ENCODE measurements at regions not wholly inside any gene's neighbourhood (a gene's known extent, or its start where the extent isn't known, plus 50 kb on each side); places are given as distances from the start of the nearest gene placed in this dataset.

DNA sequence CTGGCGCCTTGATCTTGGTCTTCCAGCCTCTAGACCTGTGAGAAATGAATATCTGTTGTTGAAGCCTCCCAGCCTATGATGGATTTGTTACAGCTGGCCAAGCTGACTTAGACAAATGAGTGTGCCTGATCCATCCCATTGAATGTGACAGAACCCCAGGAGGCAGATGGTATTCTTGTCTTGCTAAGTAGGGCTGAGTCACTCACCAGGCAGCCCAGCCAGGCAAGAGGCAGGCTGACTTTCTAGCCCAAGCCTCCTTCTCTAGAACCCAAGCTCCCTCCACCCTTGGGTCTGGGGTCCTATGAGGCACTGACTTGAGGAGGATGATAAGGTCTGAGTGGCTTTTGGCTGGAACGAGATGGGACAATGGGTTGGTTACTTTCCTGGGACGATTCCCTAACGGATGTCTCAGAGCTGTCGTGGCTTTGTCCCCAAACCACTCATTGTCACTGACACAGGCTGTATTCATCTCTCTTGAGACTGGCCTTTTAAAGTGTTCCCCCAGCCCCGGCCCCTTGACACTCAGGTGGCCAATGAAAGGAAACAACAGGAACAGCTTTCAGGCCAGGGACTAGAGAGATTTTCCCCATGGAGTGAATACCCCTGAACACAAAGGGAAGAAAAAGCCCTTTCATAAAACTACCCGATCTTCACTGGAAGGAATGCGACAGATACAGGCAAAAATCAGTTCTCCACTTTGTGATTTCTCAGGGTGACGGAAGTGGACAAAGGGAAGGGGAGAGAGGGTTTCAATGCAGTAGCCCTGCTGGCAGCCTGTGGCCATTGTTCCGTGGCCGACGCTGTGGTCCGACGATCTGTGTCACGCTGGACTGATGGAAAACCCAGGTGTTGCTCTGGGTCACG is 264.2 kb downstream of the AACS start:
- TF ChIP-seq, protein P1, sequence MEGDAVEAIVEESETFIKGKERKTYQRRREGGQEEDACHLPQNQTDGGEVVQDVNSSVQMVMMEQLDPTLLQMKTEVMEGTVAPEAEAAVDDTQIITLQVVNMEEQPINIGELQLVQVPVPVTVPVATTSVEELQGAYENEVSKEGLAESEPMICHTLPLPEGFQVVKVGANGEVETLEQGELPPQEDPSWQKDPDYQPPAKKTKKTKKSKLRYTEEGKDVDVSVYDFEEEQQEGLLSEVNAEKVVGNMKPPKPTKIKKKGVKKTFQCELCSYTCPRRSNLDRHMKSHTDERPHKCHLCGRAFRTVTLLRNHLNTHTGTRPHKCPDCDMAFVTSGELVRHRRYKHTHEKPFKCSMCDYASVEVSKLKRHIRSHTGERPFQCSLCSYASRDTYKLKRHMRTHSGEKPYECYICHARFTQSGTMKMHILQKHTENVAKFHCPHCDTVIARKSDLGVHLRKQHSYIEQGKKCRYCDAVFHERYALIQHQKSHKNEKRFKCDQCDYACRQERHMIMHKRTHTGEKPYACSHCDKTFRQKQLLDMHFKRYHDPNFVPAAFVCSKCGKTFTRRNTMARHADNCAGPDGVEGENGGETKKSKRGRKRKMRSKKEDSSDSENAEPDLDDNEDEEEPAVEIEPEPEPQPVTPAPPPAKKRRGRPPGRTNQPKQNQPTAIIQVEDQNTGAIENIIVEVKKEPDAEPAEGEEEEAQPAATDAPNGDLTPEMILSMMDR (IDR thresholded peaks at IDR 0.05; ENCODE audit: low read length, missing control alignments) = no peak
- DNase-seq (ENCODE audit: low read depth) = no peak
- no peak overlapping the region for H3K4me3 ChIP-seq (replicated peaks; ENCODE audit: low read depth, low read length)

DNA sequence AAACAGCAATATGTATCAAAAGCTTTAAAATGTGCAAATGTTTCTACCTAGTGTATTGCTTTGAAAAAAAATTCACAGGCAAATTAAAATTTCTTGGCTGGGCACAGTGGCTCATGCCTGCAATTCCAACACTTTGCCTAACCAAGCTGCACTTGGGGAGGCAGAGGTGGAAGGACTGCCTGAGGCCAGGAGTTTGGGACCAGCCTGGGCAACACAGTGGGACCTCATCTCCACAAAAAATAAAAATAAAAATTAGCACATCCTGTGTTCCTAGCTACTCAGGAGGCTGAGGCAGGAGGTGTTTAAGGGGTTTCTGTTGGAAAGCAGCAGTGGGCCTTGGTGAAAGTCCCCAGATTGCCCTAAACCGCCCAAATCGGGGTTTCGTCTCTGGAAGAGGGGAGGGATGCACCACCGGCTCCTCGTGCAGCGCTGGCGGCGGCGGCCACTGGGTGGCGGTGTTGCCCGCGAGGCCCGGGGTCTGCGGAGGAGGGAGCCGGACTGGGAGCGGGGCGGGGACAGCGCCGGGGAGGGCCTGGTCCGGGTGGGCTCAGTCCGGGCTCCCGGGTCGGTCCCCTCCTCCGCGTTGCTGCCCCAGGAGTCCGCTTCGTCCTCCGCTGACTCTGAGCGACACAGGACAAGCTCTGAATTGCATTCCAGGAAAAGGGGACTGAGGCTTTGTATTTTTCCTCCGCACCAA is 265.6 kb downstream of the AACS start:
- peak overlapping the region; percentile 48 for H3K4me3 ChIP-seq (replicated peaks; ENCODE audit: low read depth, low read length)
- TF ChIP-seq, protein P1 (IDR thresholded peaks at IDR 0.05; ENCODE audit: low read length, missing control alignments) = peak; percentile 56
- peak; percentile 20 for DNase-seq (ENCODE audit: low read depth)

DNA sequence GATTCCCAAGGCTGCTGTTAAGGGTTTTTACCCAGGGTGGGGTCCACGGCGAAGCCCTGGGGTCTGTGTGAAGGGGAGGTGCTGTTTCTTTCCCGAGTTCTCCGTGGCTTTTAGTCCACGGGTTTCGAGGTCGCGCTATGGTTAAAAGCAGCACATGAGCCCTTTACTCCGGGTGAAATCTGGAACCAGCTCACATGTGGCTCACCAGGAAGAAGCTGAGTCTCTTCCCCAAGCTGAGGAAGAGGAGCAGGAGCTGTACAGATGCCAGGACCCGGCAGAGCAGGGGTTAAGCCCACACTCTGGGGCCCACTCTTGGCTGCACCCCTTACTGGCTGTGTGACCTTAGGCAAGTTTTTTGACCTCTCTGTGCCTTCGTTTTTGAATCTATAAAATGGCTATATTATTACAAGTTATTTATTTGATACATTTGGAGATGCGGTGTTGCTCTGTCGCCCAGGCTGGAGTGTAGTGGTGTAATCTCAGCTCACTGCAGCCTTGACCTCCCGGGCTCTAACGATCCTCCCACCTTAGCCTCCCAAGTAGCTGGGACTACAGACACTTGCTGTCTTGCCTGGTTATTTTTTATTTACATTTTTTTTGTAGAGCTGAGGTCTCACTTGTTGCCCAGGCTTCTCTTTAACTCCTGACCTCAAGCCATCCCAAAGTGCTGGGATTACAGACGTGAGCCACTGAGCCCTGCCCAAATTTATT is 266.3 kb downstream of the AACS start:
- DNase-seq (ENCODE audit: low read depth) = no peak
- H3K4me3 ChIP-seq (replicated peaks; ENCODE audit: low read depth, low read length) = peak overlapping the region; percentile 48
- TF ChIP-seq, protein P1 (IDR thresholded peaks at IDR 0.05; ENCODE audit: low read length, missing control alignments) = no peak

DNA sequence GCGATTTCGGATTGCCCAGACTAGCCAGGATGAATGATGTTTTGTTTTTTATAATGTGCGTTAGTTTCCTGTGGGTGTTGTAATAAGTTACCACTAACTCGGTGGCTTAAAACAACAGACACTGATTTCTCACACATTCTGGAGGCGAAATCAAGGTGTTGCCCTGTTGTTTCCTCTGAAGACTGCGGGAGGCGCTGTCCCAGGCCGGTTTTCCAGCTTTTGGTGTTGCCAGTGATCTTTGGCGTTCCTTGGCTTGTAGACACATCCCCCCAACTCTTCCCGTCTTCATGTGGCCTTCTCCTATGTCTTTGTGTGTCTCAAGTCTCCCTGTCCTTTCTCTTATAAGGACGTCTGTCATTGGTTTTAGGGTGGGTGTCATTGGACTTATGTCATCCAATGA is 267.7 kb downstream of the AACS start:
- DNase-seq (ENCODE audit: low read depth) = no peak
- TF ChIP-seq, protein P1 (IDR thresholded peaks at IDR 0.05; ENCODE audit: low read length, missing control alignments) = no peak
- no peak overlapping the region for H3K4me3 ChIP-seq (replicated peaks; ENCODE audit: low read depth, low read length)

DNA sequence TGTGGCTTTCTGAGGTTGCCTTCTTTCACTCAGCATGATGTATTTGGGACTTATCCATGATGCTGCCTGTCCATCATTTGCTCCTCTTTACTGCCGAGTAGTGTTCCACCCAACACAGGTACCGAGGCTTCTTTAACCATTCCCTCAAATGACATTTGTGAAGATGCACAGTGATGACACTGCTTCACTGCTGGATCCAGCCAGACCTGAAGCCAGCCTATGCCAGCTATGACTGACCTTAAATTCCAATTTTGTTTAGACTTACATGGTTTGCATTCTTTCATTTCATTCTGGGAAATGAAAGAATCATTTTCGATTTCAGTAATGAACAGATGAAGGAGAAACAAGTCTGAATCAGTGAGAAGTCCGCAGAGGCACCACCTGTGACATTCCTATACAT is 271.0 kb downstream of the AACS start:
- H3K4me3 ChIP-seq (replicated peaks; ENCODE audit: low read depth, low read length) = no peak overlapping the region
- TF ChIP-seq, protein P1 (IDR thresholded peaks at IDR 0.05; ENCODE audit: low read length, missing control alignments) = no peak
- DNase-seq (ENCODE audit: low read depth) = no peak

DNA sequence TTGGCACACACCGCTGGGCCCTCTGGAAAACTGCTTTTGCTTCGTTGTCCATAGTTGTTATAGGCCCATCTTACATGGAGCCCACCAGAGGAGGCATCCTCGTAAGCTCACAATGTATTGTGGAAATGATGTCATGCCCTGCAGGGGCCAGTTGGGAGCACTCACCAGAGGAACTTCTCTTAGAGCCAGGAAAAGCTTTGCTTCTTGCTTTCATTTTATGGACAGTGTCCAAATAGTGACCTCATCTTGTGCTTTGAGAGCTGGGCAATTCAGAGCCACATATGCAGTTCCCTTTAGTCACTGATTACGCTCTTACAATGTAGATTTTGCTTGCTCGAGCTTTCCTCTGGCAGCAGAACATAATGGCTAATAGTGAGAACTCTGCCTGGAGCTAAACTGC is 275.6 kb downstream of the AACS start:
- DNase-seq (ENCODE audit: low read depth) = peak; percentile 69
- TF ChIP-seq, protein P1 (IDR thresholded peaks at IDR 0.05; ENCODE audit: low read length, missing control alignments) = no peak
- H3K4me3 ChIP-seq (replicated peaks; ENCODE audit: low read depth, low read length) = no peak overlapping the region

Measured in fibroblast of pulmonary artery (primary cell).